H1 (cell line): ENCODE measurements at regions not wholly inside any gene's neighbourhood (a gene's known extent, or its start where the extent isn't known, plus 50 kb on each side); places are given as distances from the start of the nearest gene placed in this dataset.

Experiments
- CTCF ChIA-PET: fragments of 300-600 bp; sonication (Branson Sonifier 250); formaldehyde crosslinking; loops from one replicate; lab custom pipeline; 2021; ENCODE audit not compliant: partially characterized antibody; lab: Charles Lee
- POLR2A ChIA-PET: fragments of 300-600 bp; sonication (Branson Sonifier 250); formaldehyde crosslinking; loops from one replicate; lab custom pipeline; 2021; ENCODE audit warnings: inconsistent platforms; ENCODE audit not compliant: partially characterized antibody; lab: Charles Lee
- DNase-seq, 2 experiments: peaks; one replicate each; pipeline versions ENCODE4 v3.0.0 to v3.0.0-alpha.2; 2010 to 2022; ENCODE audit warnings: low spot score in 2 of 2, low read depth in 1 of 2, mixed read lengths in 1 of 2
- FAIRE-seq: peaks from 2 replicates; lab custom pipeline; 2011; peaks lifted over from hg19 to GRCh38; lab: Jason Lieb, UNC
- H2AFZ ChIP-seq: 2 replicates; pipeline ENCODE4 v1.8.1; 2012; ENCODE audit warnings: low read length, inconsistent platforms
- H2AK5ac ChIP-seq: 2 replicates; pipeline ENCODE4 v1.6.1; 2013; ENCODE audit warnings: low read depth, low read length
- H2BK120ac ChIP-seq: replicated peaks from 2 replicates; pipeline ENCODE3; 2013; ENCODE audit warnings: low read depth, low read length, inconsistent platforms
- H2BK12ac ChIP-seq: 2 replicates; pipeline ENCODE4 v1.6.1; 2013; ENCODE audit warnings: low read depth, low read length
- H2BK15ac ChIP-seq: 2 replicates; pipeline ENCODE4 v1.6.1; 2013; ENCODE audit warnings: low read length
- H2BK20ac ChIP-seq: 2 replicates; pipeline ENCODE4 v1.6.1; 2013; ENCODE audit warnings: low read length
- H2BK5ac ChIP-seq: 2 replicates; pipeline ENCODE4 v1.6.1; 2013; ENCODE audit warnings: low read depth, low read length
- H3K14ac ChIP-seq: 2 replicates; pipeline ENCODE4 v1.6.1; 2013; ENCODE audit warnings: inconsistent platforms; ENCODE audit not compliant: insufficient read length
- H3K18ac ChIP-seq: 2 replicates; pipeline ENCODE4 v1.6.1; 2013; ENCODE audit warnings: low read length; ENCODE audit errors: extremely low read depth
- H3K23ac ChIP-seq: 2 replicates; pipeline ENCODE4 v1.6.1; 2013; ENCODE audit warnings: inconsistent platforms; ENCODE audit not compliant: insufficient read length
- H3K23me2 ChIP-seq: 2 replicates; pipeline ENCODE4 v1.6.1; 2013; ENCODE audit warnings: low read depth, low read length
- H3K27ac ChIP-seq: 2 replicates; pipeline ENCODE4 v1.6.1; 2011; ENCODE audit warnings: low read depth, low read length, inconsistent platforms
- H3K27me3 ChIP-seq, 4 experiments: replicated peaks in 1 of 4; 1 replicate in 1 of 4; 2 replicates in 3 of 4; pipeline versions ENCODE4 v1.6.1 to v1.8.1; 2011 to 2013; ENCODE audit warnings: low read length in 3 of 4, mild to moderate bottlenecking in 3 of 4, inconsistent platforms in 2 of 4, mixed read lengths in 2 of 4, moderate library complexity in 1 of 4; ENCODE audit not compliant: control insufficient read depth in 3 of 4, insufficient read depth in 3 of 4; ENCODE audit errors: extremely low read depth in 1 of 4
- H3K36me3 ChIP-seq, 4 experiments: 2 replicates each; pipeline versions ENCODE4 v1.6.1 to v1.8.1; 2011 to 2013; ENCODE audit warnings: mild to moderate bottlenecking in 4 of 4, low read length in 3 of 4, moderate library complexity in 2 of 4, control low read depth in 1 of 4, inconsistent platforms in 1 of 4; ENCODE audit not compliant: insufficient read depth in 4 of 4, control insufficient read depth in 2 of 4
- H3K4ac ChIP-seq: replicated peaks from 2 replicates; pipeline ENCODE3; 2013; ENCODE audit warnings: low read length, low read depth, mixed read lengths, inconsistent platforms; ENCODE audit not compliant: insufficient read length
- H3K4me1 ChIP-seq, 4 experiments: replicated peaks in 1 of 4; 1 replicate in 1 of 4; 2 replicates in 3 of 4; pipeline versions ENCODE4 v1.6.1 to v1.8.1; 2011 to 2013; ENCODE audit warnings: low read length in 3 of 4, inconsistent platforms in 2 of 4, mixed read lengths in 1 of 4; ENCODE audit not compliant: insufficient read depth in 4 of 4, control insufficient read depth in 3 of 4
- H3K4me2 ChIP-seq, 2 experiments: 2 replicates each; pipeline versions ENCODE4 v1.6.1 to v1.8.1; 2011 to 2013; ENCODE audit warnings: low read depth in 2 of 2, low read length in 2 of 2, control low read depth in 1 of 2, inconsistent platforms in 1 of 2, mild to moderate bottlenecking in 1 of 2; ENCODE audit not compliant: insufficient read depth in 1 of 2
- H3K4me3 ChIP-seq, 4 experiments: fragments of 200-600, 300-600 bp in 1 of 4; sonication (generic), shearing (Covaris generic), sonication (Bioruptor Twin) in 1 of 4; 2 replicates each; pipeline versions ENCODE4 v1.5.1 to v1.8.1; 2011 to 2016; ENCODE audit warnings: low read length in 4 of 4, low read depth in 3 of 4, control low read depth in 2 of 4, inconsistent platforms in 2 of 4, mild to moderate bottlenecking in 2 of 4, mixed read lengths in 1 of 4, moderate library complexity in 1 of 4; ENCODE audit not compliant: insufficient read depth in 2 of 4; ENCODE audit errors: extremely low read depth in 1 of 4
- H3K56ac ChIP-seq: replicated peaks from 2 replicates; pipeline ENCODE3; 2013; ENCODE audit warnings: low read depth, mild to moderate bottlenecking, mixed read lengths, low read length, inconsistent platforms; ENCODE audit not compliant: insufficient read length
- H3K79me1 ChIP-seq: 2 replicates; pipeline ENCODE4 v1.6.1; 2013; ENCODE audit warnings: low read depth, low read length, control low read depth
- H3K79me2 ChIP-seq, 2 experiments: 2 replicates each; pipeline versions ENCODE4 v1.6.1 to v1.8.1; 2012 to 2013; ENCODE audit warnings: low read length in 2 of 2, mild to moderate bottlenecking in 2 of 2, inconsistent platforms in 1 of 2; ENCODE audit not compliant: insufficient read depth in 2 of 2, control insufficient read depth in 1 of 2
- H3K9ac ChIP-seq, 4 experiments: replicated peaks in 1 of 4; 1 replicate in 1 of 4; 2 replicates in 3 of 4; pipeline versions ENCODE4 v1.6.1 to v1.8.1; 2011 to 2013; ENCODE audit warnings: low read depth in 3 of 4, low read length in 3 of 4, control low read depth in 2 of 4, mild to moderate bottlenecking in 2 of 4, moderate library complexity in 2 of 4, inconsistent platforms in 1 of 4; ENCODE audit errors: extremely low read depth in 1 of 4
- H3K9me3 ChIP-seq, 2 experiments: 2 replicates each; pipeline versions ENCODE4 v1.6.1 to v1.8.1; 2012 to 2013; ENCODE audit warnings: mild to moderate bottlenecking in 2 of 2, moderate library complexity in 2 of 2, control low read depth in 1 of 2, inconsistent platforms in 1 of 2, low read depth in 1 of 2, low read length in 1 of 2, mixed read lengths in 1 of 2; ENCODE audit not compliant: insufficient read depth in 2 of 2
- H4K20me1 ChIP-seq, 2 experiments: replicated peaks in 1 of 2; 2 replicates each; pipeline versions ENCODE3 to v1.8.1; 2011 to 2013; ENCODE audit warnings: inconsistent platforms in 2 of 2, low read length in 2 of 2, mild to moderate bottlenecking in 1 of 2; ENCODE audit not compliant: insufficient read depth in 2 of 2, control insufficient read depth in 1 of 2
- H4K5ac ChIP-seq: 2 replicates; pipeline ENCODE4 v1.6.1; 2013; ENCODE audit warnings: low read length, low read depth, mixed read lengths, inconsistent platforms; ENCODE audit not compliant: insufficient read length
- H4K8ac ChIP-seq: 2 replicates; pipeline ENCODE4 v1.8.0; 2013; ENCODE audit warnings: mild to moderate bottlenecking, moderate library complexity, low read length, inconsistent platforms; ENCODE audit not compliant: insufficient read depth; ENCODE audit errors: extremely low read depth
- H4K91ac ChIP-seq: replicated peaks from 2 replicates; pipeline ENCODE3; 2013; ENCODE audit warnings: low read length, mixed read lengths, inconsistent platforms; ENCODE audit not compliant: insufficient read length
- BRCA1 ChIP-seq: IDR thresholded peaks from 2 replicates; pipeline ENCODE4 v1.6.1; 2012; ENCODE audit warnings: low read depth, low read length, improper control_type of control experiment
- RXRA ChIP-seq: IDR thresholded peaks from 2 replicates; pipeline ENCODE4 v1.6.1; 2011; ENCODE audit warnings: low read depth, mild to moderate bottlenecking, low read length, moderate library complexity; ENCODE audit not compliant: insufficient read depth
- SIRT6 ChIP-seq: IDR thresholded peaks from one replicate; pipeline ENCODE4 v1.7.1; 2012; ENCODE audit warnings: low read length, inconsistent platforms
- YY1 ChIP-seq: IDR thresholded peaks from 2 replicates; pipeline ENCODE4 v1.6.1; 2011; ENCODE audit warnings: low read depth, mild to moderate bottlenecking, low read length
- WGBS, 2 experiments: shearing (Covaris generic) in 1 of 2; methylation state at CpG; one replicate each; pipeline versions ENCODE4 v1.1.6 to v1.1.7; 2013 to 2015; ENCODE audit warnings: low lambda C conversion rate in 2 of 2, mixed read lengths in 2 of 2, inconsistent platforms in 1 of 2, low coverage in 1 of 2, missing lambda C conversion rate in 1 of 2; ENCODE audit not compliant: insufficient replicate concordance in 2 of 2, insufficient coverage in 1 of 2, insufficient read length in 1 of 2; ENCODE audit errors: extremely low coverage in 1 of 2, missing lambda C conversion rate in 1 of 2; 5-methylcytosine and 5-hydroxymethylcytosine counted together

DNA sequence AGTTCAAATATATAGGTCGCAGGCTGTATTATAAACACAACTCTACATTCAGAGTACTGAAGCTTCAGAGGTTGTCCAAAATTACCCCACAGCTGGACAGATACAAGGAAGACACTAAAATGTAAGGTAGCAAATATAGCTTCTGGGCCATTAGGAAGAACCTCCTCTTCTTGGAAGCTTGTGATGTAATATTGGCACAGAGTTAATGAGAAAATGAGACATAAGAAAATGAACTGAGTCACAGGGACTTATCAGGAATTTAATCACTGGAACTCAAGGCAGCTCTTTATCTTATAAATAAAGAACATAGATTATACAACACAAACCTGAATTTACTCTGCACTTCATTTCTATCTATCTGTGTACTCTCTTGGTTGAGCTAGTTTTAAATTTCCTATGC, 344.7 kb downstream of the PCDH10 start:
- no peak overlapping the region for H3K18ac ChIP-seq
- no peak overlapping the region for H2BK12ac ChIP-seq
- no peak overlapping the region for H3K27ac ChIP-seq
- ChIA-PET POLR2A (no interaction called here), CTCF (no interaction called here)
- no peak for FAIRE-seq
- H4K91ac ChIP-seq: no peak overlapping the region
- no peak overlapping the region for H3K4ac ChIP-seq
- H2BK20ac ChIP-seq: no peak overlapping the region
- no peaks in the 10 kb centered on the region for H3K27me3 ChIP-seq
- no peak overlapping the region for H3K14ac ChIP-seq
- no peaks in the 10 kb centered on the region for H3K79me1 ChIP-seq
- H4K20me1 ChIP-seq: no peaks in the 10 kb centered on the region
- H2BK5ac ChIP-seq: no peak overlapping the region
- H2AK5ac ChIP-seq: no peak overlapping the region
- H3K56ac ChIP-seq: no peak overlapping the region
- 84% methylated on average over 1 of the region's 1 CpG; no CpG with 5 or more reads in 1 of the 2 experiments for WGBS, 2 experiments
- no peak overlapping the region for H4K8ac ChIP-seq
- H3K4me3 ChIP-seq: no peak overlapping the region
- no peak overlapping the region for H3K4me2 ChIP-seq
- no peaks in the 10 kb centered on the region for H3K36me3 ChIP-seq
- no peak overlapping the region for H2AFZ ChIP-seq
- no peaks in the 10 kb centered on the region for H3K79me2 ChIP-seq
- DNase-seq: no peak
- no peak overlapping the region for H3K9ac ChIP-seq
- H3K9me3 ChIP-seq: no peaks in the 10 kb centered on the region
- H2BK120ac ChIP-seq: no peak overlapping the region
- no peak overlapping the region for H4K5ac ChIP-seq
- TF ChIP-seq RXRA: no peak
- TF ChIP-seq SIRT6: no peak
- TF ChIP-seq BRCA1: no peak
- TF ChIP-seq YY1: no peak
- H3K23ac ChIP-seq: no peak overlapping the region
- peaks cover 2% of the 10 kb centered on the region; the same call in 1 of the 2 replicates for H3K23me2 ChIP-seq
- H3K4me1 ChIP-seq: no peaks in the 10 kb centered on the region
- no peak overlapping the region for H2BK15ac ChIP-seq
